BE2C (cell line): ENCODE measurements at regions not wholly inside any gene's neighbourhood (a gene's known extent, or its start where the extent isn't known, plus 50 kb on each side); places are given as distances from the start of the nearest gene placed in this dataset.

Source experiments
- DNase-seq: peaks from one replicate; pipeline ENCODE4 v3.0.0-alpha.2; 2020
- H3K27me3 ChIP-seq: fragments of 250-450 bp; sonication (Bioruptor Pico); 2 replicates; pipeline ENCODE4 v1.5.1; 2020; ENCODE audit warnings: mild to moderate bottlenecking
- H3K36me3 ChIP-seq: fragments of 250-450 bp; sonication (Bioruptor Pico); 2 replicates; pipeline ENCODE4 v1.5.1; 2020; ENCODE audit warnings: mild to moderate bottlenecking
- H3K4me1 ChIP-seq: fragments of 250-450 bp; sonication (Bioruptor Pico); 2 replicates; pipeline ENCODE4 v1.5.1; 2020
- H3K4me3 ChIP-seq: 2 replicates; pipeline ENCODE4 v1.5.1; 2011; ENCODE audit warnings: low read depth, low read length
- H3K9me3 ChIP-seq: fragments of 250-450 bp; sonication (Bioruptor Pico); 2 replicates; pipeline ENCODE4 v1.5.1; 2020
- TF ChIP-seq, protein P1 (sequence below): IDR thresholded peaks from 2 replicates; pipeline ENCODE4 v1.5.1; 2012; ENCODE audit warnings: mild to moderate bottlenecking, low read depth, low read length

DNA sequence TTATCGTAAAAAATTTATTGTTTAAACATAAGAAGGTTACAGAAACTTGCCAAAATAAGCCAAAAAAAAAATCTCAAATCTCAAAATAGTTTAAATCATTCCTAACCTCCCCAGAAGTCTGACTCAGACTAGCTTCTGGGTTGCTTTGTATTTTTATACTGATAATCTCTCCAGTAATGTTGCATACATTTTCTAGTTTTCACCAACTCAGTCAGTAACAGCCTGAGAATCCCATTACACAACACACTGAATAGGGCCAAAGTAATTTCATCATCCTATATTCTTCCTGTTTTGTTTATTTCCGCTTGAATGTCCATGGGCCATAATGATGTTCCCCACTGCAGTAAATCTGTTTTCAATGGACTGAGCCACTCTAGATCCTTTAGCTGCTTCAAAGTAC lies 478.5 kb downstream of the GPAM start:
- no peaks in the 10 kb centered on the region for H3K4me1 ChIP-seq
- no peaks in the 10 kb centered on the region for H3K36me3 ChIP-seq
- no peak for DNase-seq
- no peaks in the 10 kb centered on the region for H3K9me3 ChIP-seq
- no peak overlapping the region for H3K4me3 ChIP-seq
- TF ChIP-seq, protein P1, sequence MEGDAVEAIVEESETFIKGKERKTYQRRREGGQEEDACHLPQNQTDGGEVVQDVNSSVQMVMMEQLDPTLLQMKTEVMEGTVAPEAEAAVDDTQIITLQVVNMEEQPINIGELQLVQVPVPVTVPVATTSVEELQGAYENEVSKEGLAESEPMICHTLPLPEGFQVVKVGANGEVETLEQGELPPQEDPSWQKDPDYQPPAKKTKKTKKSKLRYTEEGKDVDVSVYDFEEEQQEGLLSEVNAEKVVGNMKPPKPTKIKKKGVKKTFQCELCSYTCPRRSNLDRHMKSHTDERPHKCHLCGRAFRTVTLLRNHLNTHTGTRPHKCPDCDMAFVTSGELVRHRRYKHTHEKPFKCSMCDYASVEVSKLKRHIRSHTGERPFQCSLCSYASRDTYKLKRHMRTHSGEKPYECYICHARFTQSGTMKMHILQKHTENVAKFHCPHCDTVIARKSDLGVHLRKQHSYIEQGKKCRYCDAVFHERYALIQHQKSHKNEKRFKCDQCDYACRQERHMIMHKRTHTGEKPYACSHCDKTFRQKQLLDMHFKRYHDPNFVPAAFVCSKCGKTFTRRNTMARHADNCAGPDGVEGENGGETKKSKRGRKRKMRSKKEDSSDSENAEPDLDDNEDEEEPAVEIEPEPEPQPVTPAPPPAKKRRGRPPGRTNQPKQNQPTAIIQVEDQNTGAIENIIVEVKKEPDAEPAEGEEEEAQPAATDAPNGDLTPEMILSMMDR: no peak
- no peaks in the 10 kb centered on the region for H3K27me3 ChIP-seq

DNA sequence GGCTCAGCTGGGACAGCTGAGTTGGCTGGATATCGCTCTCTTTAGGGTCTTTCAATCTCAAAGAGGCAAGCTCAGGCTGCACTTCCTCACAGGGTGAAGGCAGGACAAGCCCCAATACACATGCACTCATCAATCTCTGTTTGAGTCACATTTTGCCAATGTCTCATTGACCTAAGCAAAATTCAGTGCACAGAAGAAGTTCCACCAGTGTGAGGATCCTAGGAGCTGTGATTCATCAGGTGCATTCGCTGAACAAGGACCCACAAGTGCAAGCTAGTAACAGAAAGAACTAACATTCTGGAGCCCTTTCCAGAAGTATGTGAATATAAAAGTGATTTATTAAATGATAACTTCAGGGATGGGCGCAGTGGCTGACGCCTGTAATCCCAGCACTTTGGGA lies 477.2 kb downstream of the GPAM start:
- Histone ChIP-seq H3K4me3 (no peak overlapping the region), H3K4me1 (no peaks in the 10 kb centered on the region), H3K27me3 (no peaks in the 10 kb centered on the region), H3K36me3 (no peaks in the 10 kb centered on the region), H3K9me3 (no peaks in the 10 kb centered on the region)
- TF ChIP-seq, protein P1: no peak
- no peak for DNase-seq

DNA sequence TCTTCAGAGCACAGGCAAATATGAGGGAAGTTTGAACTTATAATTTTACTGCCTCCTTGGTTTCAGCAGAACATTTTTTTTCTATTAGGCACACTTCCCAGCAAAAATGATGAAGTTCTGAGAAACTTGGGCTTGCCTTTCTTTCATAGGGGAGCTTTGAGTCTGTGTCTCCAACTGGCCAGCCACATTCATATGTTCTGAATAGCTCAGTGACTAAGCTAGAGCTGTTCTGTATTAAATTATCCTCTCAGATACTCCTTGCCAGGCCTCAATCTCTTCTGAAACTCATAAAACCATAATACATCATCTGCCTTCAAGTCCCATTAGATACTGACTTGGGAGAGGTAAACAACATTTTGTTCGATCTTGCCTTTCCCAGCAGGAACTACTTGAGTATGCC lies 476.5 kb downstream of the GPAM start:
- Histone ChIP-seq H3K9me3 (no peaks in the 10 kb centered on the region), H3K4me1 (no peaks in the 10 kb centered on the region), H3K27me3 (no peaks in the 10 kb centered on the region), H3K4me3 (no peak overlapping the region), H3K36me3 (no peaks in the 10 kb centered on the region)
- no peak for DNase-seq
- TF ChIP-seq, protein P1: no peak

DNA sequence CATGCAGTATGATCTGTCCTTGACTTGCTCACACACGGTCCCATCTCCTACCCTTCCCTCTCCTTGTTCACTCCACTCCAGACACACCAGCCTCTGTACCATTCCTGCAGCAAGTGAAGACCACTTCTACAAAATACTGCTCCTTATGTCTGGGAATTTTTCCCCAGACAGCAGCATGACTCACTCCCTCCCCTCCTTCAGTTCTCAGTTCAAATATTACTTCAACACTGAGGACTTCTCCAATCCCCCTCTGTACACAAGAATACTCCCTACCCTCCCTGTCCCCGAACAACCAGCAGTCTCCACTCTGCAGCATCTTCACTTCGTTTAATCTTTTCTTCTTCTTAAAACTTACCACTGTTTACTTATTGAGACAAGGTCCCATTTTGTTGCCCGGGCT lies 474.0 kb downstream of the GPAM start:
- no peak for DNase-seq
- TF ChIP-seq, protein P1: no peak
- H3K4me3 ChIP-seq: no peak overlapping the region
- no peaks in the 10 kb centered on the region for H3K9me3 ChIP-seq
- no peaks in the 10 kb centered on the region for H3K4me1 ChIP-seq
- H3K36me3 ChIP-seq: no peaks in the 10 kb centered on the region
- H3K27me3 ChIP-seq: no peaks in the 10 kb centered on the region

DNA sequence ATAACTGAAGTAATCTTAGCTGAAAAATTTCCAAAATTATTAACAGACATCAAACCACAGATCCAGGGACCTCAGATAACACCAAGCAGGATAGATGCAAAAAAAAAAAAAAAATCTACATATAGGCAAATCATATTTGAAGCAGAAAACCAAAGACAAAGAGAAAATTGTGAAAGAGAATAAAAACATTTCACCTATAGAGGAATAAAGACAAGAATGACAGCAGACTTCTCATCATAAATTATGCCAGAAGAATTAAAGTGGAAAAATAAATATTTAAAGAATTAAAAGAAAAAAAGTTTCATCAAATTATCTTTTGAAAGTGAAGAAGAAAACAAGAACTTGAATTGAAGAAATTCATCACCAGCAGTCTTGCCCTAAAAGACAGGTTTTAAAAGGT lies 467.5 kb downstream of the GPAM start:
- TF ChIP-seq, protein P1: no peak
- Histone ChIP-seq H3K36me3 (no peaks in the 10 kb centered on the region), H3K4me3 (no peak overlapping the region)

DNA sequence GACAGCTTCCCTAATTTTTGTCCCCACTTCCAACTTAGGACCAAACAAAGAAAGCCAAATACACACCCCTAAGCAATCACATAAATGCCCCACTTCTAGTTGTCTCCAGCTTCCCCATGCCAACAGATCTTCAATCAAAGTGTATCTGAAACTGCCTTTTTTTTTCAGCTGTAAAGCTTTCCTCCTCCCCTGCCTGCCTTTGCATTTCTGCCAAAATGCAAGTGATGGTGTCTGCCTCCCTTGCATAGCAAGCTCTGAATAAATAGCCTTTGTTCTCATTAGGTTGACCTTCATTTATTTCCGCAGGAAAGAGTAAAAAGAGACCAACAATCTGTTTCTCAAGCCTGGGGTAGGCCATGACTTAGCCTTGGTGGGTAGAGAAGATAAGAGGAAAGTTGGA lies 459.4 kb downstream of the GPAM start:
- DNase-seq: no peak
- no peaks in the 10 kb centered on the region for H3K36me3 ChIP-seq
- H3K9me3 ChIP-seq: no peaks in the 10 kb centered on the region
- no peak overlapping the region for H3K4me3 ChIP-seq
- H3K27me3 ChIP-seq: no peaks in the 10 kb centered on the region
- no peaks in the 10 kb centered on the region for H3K4me1 ChIP-seq
- TF ChIP-seq, protein P1: no peak

More for the DNA sequence above, 467.5 kb downstream of the GPAM start:
- no peak for DNase-seq
- Histone ChIP-seq H3K9me3 (no peaks in the 10 kb centered on the region), H3K27me3 (no peaks in the 10 kb centered on the region), H3K4me1 (no peaks in the 10 kb centered on the region)
